HepG2 (cell line): ENCODE measurements at regions not wholly inside any gene's neighbourhood (a gene's known extent, or its start where the extent isn't known, plus 50 kb on each side); places are given as distances from the start of the nearest gene placed in this dataset.

ENCODE experiments used
- ELF3 ChIP-seq: IDR thresholded peaks from 2 replicates; pipeline ENCODE4 v1.6.1; 2016; ENCODE audit warnings: missing genetic modification reagents, missing compliant biosample characterization
- ERF ChIP-seq: IDR thresholded peaks from 2 replicates; pipeline ENCODE4 v1.6.1; 2018; ENCODE audit warnings: missing biosample characterization, missing genetic modification reagents
- ETV5 ChIP-seq: IDR thresholded peaks from 2 replicates; pipeline ENCODE4 v1.6.1; 2018; ENCODE audit warnings: missing biosample characterization, missing genetic modification reagents, inconsistent platforms, borderline replicate concordance
- FOSL2 ChIP-seq: sonication (generic); formaldehyde crosslinking; IDR thresholded peaks from 2 replicates; pipeline ENCODE4 v1.4.0; 2020; ENCODE audit warnings: missing genetic modification reagents
- FOXA3 ChIP-seq: IDR thresholded peaks from 2 replicates; pipeline ENCODE4 v1.6.1; 2016; ENCODE audit warnings: missing genetic modification reagents, missing compliant biosample characterization
- HMG20A ChIP-seq: IDR thresholded peaks from 2 replicates; pipeline ENCODE4 v1.6.1; 2016; ENCODE audit warnings: borderline replicate concordance
- LCORL ChIP-seq, 2 experiments: fragments of 450-650 bp in 1 of 2; sonication (generic) in 1 of 2; formaldehyde crosslinking in 1 of 2; IDR thresholded peaks; 2 replicates each; pipeline versions ENCODE4 v1.5.0 to v1.6.1; 2017 to 2020; ENCODE audit warnings: antibody characterized with exemption in 1 of 2, missing genetic modification reagents in 1 of 2
- MNT ChIP-seq: fragments of 450-650 bp; IDR thresholded peaks from 2 replicates; pipeline ENCODE4 v1.6.1; 2016
- NONO ChIP-seq, 2 experiments: fragments of 450-650 bp in 1 of 2; sonication (generic) in 1 of 2; formaldehyde crosslinking in 1 of 2; IDR thresholded peaks in 1 of 2; conservative IDR thresholded peaks in 1 of 2; 2 replicates each; pipeline versions ENCODE4 v1.6.1 to v1.8.0; 2017 to 2022; ENCODE audit warnings: mild to moderate bottlenecking in 1 of 2, missing genetic modification reagents in 1 of 2, moderate library complexity in 1 of 2
- NR2F6 ChIP-seq, 2 experiments: IDR thresholded peaks; 2 replicates each; pipeline ENCODE4 v1.6.1; 2016; ENCODE audit warnings: antibody characterized with exemption in 1 of 2, mild to moderate bottlenecking in 1 of 2
- SNAPC2 ChIP-seq: sonication (generic); formaldehyde crosslinking; IDR thresholded peaks from 2 replicates; pipeline ENCODE4 v1.8.1; 2022; ENCODE audit warnings: mild to moderate bottlenecking, missing genetic modification reagents
- SOX13 ChIP-seq, 3 experiments: fragments of 450-650 bp in 1 of 3; sonication (generic) in 1 of 3; formaldehyde crosslinking in 1 of 3; IDR thresholded peaks in 2 of 3; conservative IDR thresholded peaks in 1 of 3; 2 replicates each; pipeline versions ENCODE4 v1.5.0 to v1.6.1; 2016 to 2020; ENCODE audit warnings: antibody characterized with exemption in 1 of 3, mild to moderate bottlenecking in 1 of 3, missing compliant biosample characterization in 1 of 3, missing genetic modification reagents in 1 of 3, moderate library complexity in 1 of 3
- SRF ChIP-seq: IDR thresholded peaks from 2 replicates; pipeline ENCODE4 v1.6.1; 2011; ENCODE audit warnings: mild to moderate bottlenecking, low read depth, low read length, moderate library complexity
- TCF7L2 ChIP-seq: IDR thresholded peaks from 2 replicates; pipeline ENCODE4 v1.6.1; 2011; ENCODE audit warnings: mild to moderate bottlenecking, low read depth, low read length, moderate library complexity
- TFDP1 ChIP-seq: IDR thresholded peaks from 2 replicates; pipeline ENCODE4 v1.6.1; 2016; ENCODE audit warnings: missing compliant biosample characterization, missing genetic modification reagents, borderline replicate concordance
- TFE3 ChIP-seq: IDR thresholded peaks from 2 replicates; pipeline ENCODE4 v1.6.1; 2016
- TGIF2 ChIP-seq: IDR thresholded peaks from 2 replicates; pipeline ENCODE4 v1.6.1; 2016; ENCODE audit warnings: control low read depth, missing compliant biosample characterization
- THAP11 ChIP-seq: IDR thresholded peaks from 2 replicates; pipeline ENCODE4 v1.6.1; 2016; ENCODE audit warnings: missing biosample characterization, missing genetic modification reagents
- ZC3H4 ChIP-seq: sonication (generic); formaldehyde crosslinking; IDR thresholded peaks from 2 replicates; pipeline ENCODE4 v1.4.0; 2020; ENCODE audit warnings: missing genetic modification reagents, borderline replicate concordance
- ZMYM3 ChIP-seq: sonication (generic); formaldehyde crosslinking; IDR thresholded peaks from 2 replicates; pipeline ENCODE4 v1.5.1; 2020; ENCODE audit warnings: mild to moderate bottlenecking, missing genetic modification reagents
- ZNF34 ChIP-seq: sonication (generic); formaldehyde crosslinking; IDR thresholded peaks from 2 replicates; pipeline ENCODE4 v1.4.0; 2020; ENCODE audit warnings: mild to moderate bottlenecking, missing genetic modification reagents, borderline replicate concordance
- ZNF441 ChIP-seq: sonication (generic); formaldehyde crosslinking; IDR thresholded peaks from 2 replicates; pipeline ENCODE4 v1.7.0; 2021; ENCODE audit warnings: missing genetic modification reagents, borderline replicate concordance
- ZNF644 ChIP-seq: IDR thresholded peaks from 2 replicates; pipeline ENCODE4 v1.6.1; 2016; ENCODE audit warnings: low read depth
- ZNF790 ChIP-seq: sonication (generic); formaldehyde crosslinking; IDR thresholded peaks from 2 replicates; pipeline ENCODE4 v1.8.0; 2022; ENCODE audit warnings: missing genetic modification reagents, mild to moderate bottlenecking, borderline replicate concordance
- ZNF816 ChIP-seq: sonication (generic); formaldehyde crosslinking; IDR thresholded peaks from 2 replicates; pipeline ENCODE4 v1.8.0; 2022; ENCODE audit warnings: missing genetic modification reagents, mild to moderate bottlenecking, borderline replicate concordance
- ZNF841 ChIP-seq: sonication (generic); formaldehyde crosslinking; IDR thresholded peaks from 2 replicates; pipeline ENCODE4 v1.8.1; 2023; ENCODE audit warnings: missing genetic modification reagents, borderline replicate concordance

GRCh38 chr3:66115858-66116654, 77.3 kb upstream of the MAGI1 start (continued):
- peak; percentile 87 for TF ChIP-seq FOSL2
- TF ChIP-seq MNT, result peak; percentile 53
- no peak for TF ChIP-seq SOX13 (IDR thresholded peaks at IDR 0.05)
- TF ChIP-seq SOX13 (CRISPR knock-in tag; conservative IDR thresholded peaks at IDR 0.05 in 1 of 2, IDR thresholded peaks at IDR 0.05 in 1 of 2), result peak in 1 of 2 experiments; percentile 30; a peak in 1 of 4 replicates
- 0 out of 2 replicates have a peak, but pooled peaks have one; percentile 33 for TF ChIP-seq ELF3 (CRISPR knock-in tag)
- no peak for TF ChIP-seq NR2F6 (IDR thresholded peaks at IDR 0.05)
- 0 out of 2 replicates have a peak, but pooled peaks have one; percentile 28 for TF ChIP-seq NR2F6 (CRISPR knock-in tag; IDR thresholded peaks at IDR 0.05)
- TF ChIP-seq THAP11 (CRISPR knock-in tag), result 0 out of 2 replicates have a peak, but pooled peaks have one; percentile 13
- 0 out of 2 replicates have a peak, but pooled peaks have one; percentile 23 for TF ChIP-seq ZNF644
- peak; percentile 34; the same call in 1 of the 2 replicates for TF ChIP-seq ETV5 (CRISPR knock-in tag)
- TF ChIP-seq ZC3H4 (CRISPR knock-in tag), result no peak
- TF ChIP-seq TGIF2 (CRISPR knock-in tag), result no peak
- TF ChIP-seq FOXA3 (CRISPR knock-in tag), result 0 out of 2 replicates have a peak, but pooled peaks have one; percentile 13
- TF ChIP-seq SRF, result no peak
- no peak for TF ChIP-seq ZNF841 (CRISPR knock-in tag)
- TF ChIP-seq NONO (IDR thresholded peaks at IDR 0.05), result no peak
- no peak for TF ChIP-seq NONO (CRISPR knock-in tag; conservative IDR thresholded peaks at IDR 0.05)
- no peak for TF ChIP-seq ZNF816 (CRISPR knock-in tag)
- TF ChIP-seq ZMYM3 (CRISPR knock-in tag), result no peak
- TF ChIP-seq TFDP1 (CRISPR knock-in tag), result 0 out of 2 replicates have a peak, but pooled peaks have one; percentile 19
- TF ChIP-seq TFE3, result peak; percentile 92
- no peak for TF ChIP-seq LCORL (IDR thresholded peaks at IDR 0.05)
- TF ChIP-seq LCORL (CRISPR knock-in tag; IDR thresholded peaks at IDR 0.05), result 0 out of 2 replicates have a peak, but pooled peaks have one; percentile 19
- TF ChIP-seq TCF7L2, result no peak
- no peak for TF ChIP-seq ZNF441 (CRISPR knock-in tag)
- TF ChIP-seq HMG20A (CRISPR knock-in tag), result 0 out of 2 replicates have a peak, but pooled peaks have one; percentile 26
- TF ChIP-seq SNAPC2 (CRISPR knock-in tag), result no peak
- TF ChIP-seq ZNF34 (CRISPR knock-in tag), result no peak
- TF ChIP-seq ZNF790, result no peak
- 0 out of 2 replicates have a peak, but pooled peaks have one; percentile 39 for TF ChIP-seq ERF
